OCI-LY3 (cell line): ENCODE measurements at regions not wholly inside any gene's neighbourhood (a gene's known extent, or its start where the extent isn't known, plus 50 kb on each side); places are given as distances from the start of the nearest gene placed in this dataset.

Source experiments
- H2AFZ ChIP-seq: fragments of 200-600, 300-600 bp; shearing (Covaris generic); 2 replicates; pipeline ENCODE4 v1.6.0; 2014; ENCODE audit warnings: antibody characterized with exemption, low read depth, low read length
- H3K27ac ChIP-seq: fragments of 200-600, 300-600 bp; sonication (generic); 2 replicates; pipeline ENCODE4 v1.5.1; 2014; ENCODE audit warnings: mild to moderate bottlenecking, low read length, moderate library complexity, mixed read lengths
- H3K27me3 ChIP-seq: fragments of 200-600, 300-600 bp; sonication (generic); 2 replicates; pipeline ENCODE4 v1.6.1; 2014; ENCODE audit warnings: low read depth, low read length, mixed read lengths
- H3K36me3 ChIP-seq: fragments of 200-600, 300-600 bp; sonication (generic); replicated peaks from 2 replicates; pipeline ENCODE3; 2014; ENCODE audit warnings: low read depth, low read length, mixed read lengths
- H3K4me1 ChIP-seq: fragments of 300-600, 200-600 bp; sonication (generic); 2 replicates; pipeline ENCODE4 v1.6.1; 2014; ENCODE audit warnings: low read length, mixed read lengths
- H3K4me2 ChIP-seq: fragments of 200-600, 300-600 bp; sonication (generic); 2 replicates; pipeline ENCODE4 v1.6.1; 2014; ENCODE audit warnings: low read length, mixed read lengths
- H3K4me3 ChIP-seq: fragments of 300-600, 200-600 bp; sonication (generic); 2 replicates; pipeline ENCODE4 v1.5.1; 2014; ENCODE audit warnings: antibody characterized with exemption, mild to moderate bottlenecking, low read length, moderate library complexity
- H3K79me2 ChIP-seq: fragments of 300-600, 200-600 bp; shearing (Covaris generic); 2 replicates; pipeline ENCODE4 v1.6.1; 2014; ENCODE audit warnings: mild to moderate bottlenecking, low read length, mixed read lengths
- H3K9ac ChIP-seq: fragments of 300-600, 200-600 bp; shearing (Covaris generic); 2 replicates; pipeline ENCODE4 v1.6.0; 2014; ENCODE audit warnings: mild to moderate bottlenecking, low read length, moderate library complexity
- H3K9me3 ChIP-seq: fragments of 200-600, 300-600 bp; shearing (Covaris generic); 2 replicates; pipeline ENCODE4 v1.6.1; 2014; ENCODE audit warnings: low read length, mixed read lengths; ENCODE audit not compliant: insufficient read depth
- H4K20me1 ChIP-seq: fragments of 200-600, 300-600 bp; sonication (generic); 2 replicates; pipeline ENCODE4 v1.6.1; 2016; ENCODE audit warnings: low read length, mixed read lengths; ENCODE audit not compliant: insufficient read depth
- CTCF ChIP-seq: fragments of 200-600, 300-600 bp; sonication (generic); IDR thresholded peaks from 2 replicates; pipeline ENCODE4 v1.5.1; 2014; ENCODE audit warnings: antibody characterized with exemption, low read length, low read depth
- EZH2phosphoT487 ChIP-seq: fragments of 200-600 bp; shearing (Covaris generic); IDR thresholded peaks from 2 replicates; pipeline ENCODE4 v1.6.1; 2018; ENCODE audit warnings: antibody characterized with exemption, mixed run types, low read depth

- no peaks in the 10 kb centered on the region for H4K20me1 ChIP-seq
- H2AFZ ChIP-seq, result no peak overlapping the region
- H3K9me3 ChIP-seq, result no peaks in the 10 kb centered on the region
- H3K79me2 ChIP-seq, result no peaks in the 10 kb centered on the region
- no peaks in the 10 kb centered on the region for H3K36me3 ChIP-seq
- TF ChIP-seq CTCF (no peak), EZH2phosphoT487 (no peak)
- H3K4me3 ChIP-seq, result no peak overlapping the region
- peaks cover 26% of the 10 kb centered on the region for H3K4me1 ChIP-seq
- no peak overlapping the region for H3K9ac ChIP-seq
- peaks cover 20% of the 10 kb centered on the region for H3K27me3 ChIP-seq
- H3K27ac ChIP-seq, result no peak overlapping the region
- no peak overlapping the region for H3K4me2 ChIP-seq
Measured at GRCh38 chr3:18247776-18248310, 177.3 kb downstream of the SATB1 start.

GRCh38 chr3:18247139-18247695 is 177.9 kb downstream of the SATB1 start:
- Histone ChIP-seq H2AFZ (no peak overlapping the region), H3K79me2 (no peaks in the 10 kb centered on the region), H3K27me3 (peaks cover 20% of the 10 kb centered on the region), H3K4me2 (no peak overlapping the region), H3K9ac (no peak overlapping the region), H3K9me3 (no peaks in the 10 kb centered on the region), H4K20me1 (no peaks in the 10 kb centered on the region), H3K27ac (no peak overlapping the region), H3K4me1 (peaks cover 19% of the 10 kb centered on the region), H3K4me3 (no peak overlapping the region), H3K36me3 (no peaks in the 10 kb centered on the region)
- TF ChIP-seq EZH2phosphoT487, result no peak

- Histone ChIP-seq H3K4me2 (peak overlapping the region; percentile 44), H2AFZ (no peak overlapping the region), H3K4me1 (peaks cover 16% of the 10 kb centered on the region), H3K36me3 (no peaks in the 10 kb centered on the region), H3K27me3 (peaks cover 20% of the 10 kb centered on the region), H3K9me3 (no peaks in the 10 kb centered on the region), H3K9ac (no peak overlapping the region), H4K20me1 (no peaks in the 10 kb centered on the region), H3K79me2 (no peaks in the 10 kb centered on the region), H3K4me3 (no peak overlapping the region), H3K27ac (no peak overlapping the region)
- peak; percentile 16; the same call in 1 of the 2 replicates for TF ChIP-seq CTCF
- TF ChIP-seq EZH2phosphoT487, result no peak
Measured at GRCh38 chr3:18246336-18247060, 178.6 kb downstream of the SATB1 start.

- no peak overlapping the region for H3K27ac ChIP-seq
- TF ChIP-seq EZH2phosphoT487 (no peak), CTCF (no peak)
Measured at GRCh38 chr3:18245721-18246120, 179.4 kb downstream of the SATB1 start.

More at GRCh38 chr3:18245721-18246120, 179.4 kb downstream of the SATB1 start:
- no peak overlapping the region for H2AFZ ChIP-seq
- H3K4me2 ChIP-seq, result peak overlapping the region; percentile 44
- H3K4me1 ChIP-seq, result peaks cover 16% of the 10 kb centered on the region
- H4K20me1 ChIP-seq, result no peaks in the 10 kb centered on the region
- no peak overlapping the region for H3K4me3 ChIP-seq
- H3K9ac ChIP-seq, result no peak overlapping the region
- peaks cover 20% of the 10 kb centered on the region for H3K27me3 ChIP-seq
- H3K9me3 ChIP-seq, result no peaks in the 10 kb centered on the region
- no peaks in the 10 kb centered on the region for H3K79me2 ChIP-seq
- no peaks in the 10 kb centered on the region for H3K36me3 ChIP-seq
